PC-3 (cell line): ENCODE measurements at regions not wholly inside any gene's neighbourhood (a gene's known extent, or its start where the extent isn't known, plus 50 kb on each side); places are given as distances from the start of the nearest gene placed in this dataset.

Source experiments
- CTCF ChIP-seq: fragments of 300-600 bp; sonication (generic); conservative IDR thresholded peaks from 2 replicates; pipeline ENCODE4 v1.5.1; 2017; ENCODE audit warnings: antibody characterized with exemption, low read depth, mild to moderate bottlenecking, low read length
- EZH2 ChIP-seq: fragments of 300-600 bp; sonication (generic); IDR thresholded peaks from one replicate; pipeline ENCODE4 v1.6.1; 2017; ENCODE audit warnings: antibody characterized with exemption, mild to moderate bottlenecking, low read length; ENCODE audit not compliant: unreplicated experiment
- EZH2phosphoT487 ChIP-seq: fragments of 300-600 bp; sonication (generic); IDR thresholded peaks from 2 replicates; pipeline ENCODE4 v1.6.1; 2018; ENCODE audit warnings: mild to moderate bottlenecking, antibody characterized with exemption, low read length, borderline replicate concordance

- TF ChIP-seq CTCF = no peak
- no peak for TF ChIP-seq EZH2phosphoT487
- TF ChIP-seq EZH2 = no peak
Observed at GRCh38 chr7:46285878-46286277, 364.8 kb upstream of the IGFBP3 start.
